OCI-LY3 (cell line): ENCODE measurements at regions not wholly inside any gene's neighbourhood (a gene's known extent, or its start where the extent isn't known, plus 50 kb on each side); places are given as distances from the start of the nearest gene placed in this dataset.

Experiments used
- H2AFZ ChIP-seq: fragments of 200-600, 300-600 bp; shearing (Covaris generic); 2 replicates; pipeline ENCODE4 v1.6.0; 2014; ENCODE audit warnings: antibody characterized with exemption, low read depth, low read length
- H3K27ac ChIP-seq: fragments of 200-600, 300-600 bp; sonication (generic); 2 replicates; pipeline ENCODE4 v1.5.1; 2014; ENCODE audit warnings: mild to moderate bottlenecking, low read length, moderate library complexity, mixed read lengths
- H3K27me3 ChIP-seq: fragments of 200-600, 300-600 bp; sonication (generic); 2 replicates; pipeline ENCODE4 v1.6.1; 2014; ENCODE audit warnings: low read depth, low read length, mixed read lengths
- H3K36me3 ChIP-seq: fragments of 200-600, 300-600 bp; sonication (generic); replicated peaks from 2 replicates; pipeline ENCODE3; 2014; ENCODE audit warnings: low read depth, low read length, mixed read lengths
- H3K4me1 ChIP-seq: fragments of 300-600, 200-600 bp; sonication (generic); 2 replicates; pipeline ENCODE4 v1.6.1; 2014; ENCODE audit warnings: low read length, mixed read lengths
- H3K4me2 ChIP-seq: fragments of 200-600, 300-600 bp; sonication (generic); 2 replicates; pipeline ENCODE4 v1.6.1; 2014; ENCODE audit warnings: low read length, mixed read lengths
- H3K4me3 ChIP-seq: fragments of 300-600, 200-600 bp; sonication (generic); 2 replicates; pipeline ENCODE4 v1.5.1; 2014; ENCODE audit warnings: antibody characterized with exemption, mild to moderate bottlenecking, low read length, moderate library complexity
- H3K79me2 ChIP-seq: fragments of 300-600, 200-600 bp; shearing (Covaris generic); 2 replicates; pipeline ENCODE4 v1.6.1; 2014; ENCODE audit warnings: mild to moderate bottlenecking, low read length, mixed read lengths
- H3K9ac ChIP-seq: fragments of 300-600, 200-600 bp; shearing (Covaris generic); 2 replicates; pipeline ENCODE4 v1.6.0; 2014; ENCODE audit warnings: mild to moderate bottlenecking, low read length, moderate library complexity
- H3K9me3 ChIP-seq: fragments of 200-600, 300-600 bp; shearing (Covaris generic); 2 replicates; pipeline ENCODE4 v1.6.1; 2014; ENCODE audit warnings: low read length, mixed read lengths; ENCODE audit not compliant: insufficient read depth
- H4K20me1 ChIP-seq: fragments of 200-600, 300-600 bp; sonication (generic); 2 replicates; pipeline ENCODE4 v1.6.1; 2016; ENCODE audit warnings: low read length, mixed read lengths; ENCODE audit not compliant: insufficient read depth
- CTCF ChIP-seq: fragments of 200-600, 300-600 bp; sonication (generic); IDR thresholded peaks from 2 replicates; pipeline ENCODE4 v1.5.1; 2014; ENCODE audit warnings: antibody characterized with exemption, low read length, low read depth
- EZH2phosphoT487 ChIP-seq: fragments of 200-600 bp; shearing (Covaris generic); IDR thresholded peaks from 2 replicates; pipeline ENCODE4 v1.6.1; 2018; ENCODE audit warnings: antibody characterized with exemption, mixed run types, low read depth

GRCh38 chr5:164580155-164580554 is 1074.7 kb downstream of the MAT2B start:
- Histone ChIP-seq H3K36me3 (no peaks in the 10 kb centered on the region), H3K79me2 (no peaks in the 10 kb centered on the region), H3K27ac (no peak overlapping the region), H3K4me3 (no peak overlapping the region), H4K20me1 (no peaks in the 10 kb centered on the region), H2AFZ (no peak overlapping the region), H3K4me2 (no peak overlapping the region), H3K27me3 (no peaks in the 10 kb centered on the region), H3K4me1 (no peaks in the 10 kb centered on the region), H3K9me3 (no peaks in the 10 kb centered on the region), H3K9ac (no peak overlapping the region)
- no peak for TF ChIP-seq EZH2phosphoT487
- TF ChIP-seq CTCF: no peak

GRCh38 chr5:164581889-164582288 is 1076.5 kb downstream of the MAT2B start:
- H3K27me3 ChIP-seq: no peaks in the 10 kb centered on the region
- TF ChIP-seq CTCF (no peak), EZH2phosphoT487 (no peak)
- H3K4me3 ChIP-seq: no peak overlapping the region
- no peak overlapping the region for H3K4me2 ChIP-seq
- H3K4me1 ChIP-seq: no peaks in the 10 kb centered on the region
- H3K9me3 ChIP-seq: no peaks in the 10 kb centered on the region
- no peaks in the 10 kb centered on the region for H3K79me2 ChIP-seq
- no peak overlapping the region for H2AFZ ChIP-seq
- H4K20me1 ChIP-seq: no peaks in the 10 kb centered on the region
- H3K27ac ChIP-seq: no peak overlapping the region
- no peak overlapping the region for H3K9ac ChIP-seq
- no peaks in the 10 kb centered on the region for H3K36me3 ChIP-seq

GRCh38 chr5:164593982-164594381 is 1088.6 kb downstream of the MAT2B start:
- TF ChIP-seq CTCF (no peak), EZH2phosphoT487 (no peak)
- H3K79me2 ChIP-seq: no peaks in the 10 kb centered on the region

GRCh38 chr5:164597293-164597900 is 1092.0 kb downstream of the MAT2B start:
- no peaks in the 10 kb centered on the region for H3K36me3 ChIP-seq
- no peaks in the 10 kb centered on the region for H3K9me3 ChIP-seq
- H2AFZ ChIP-seq: no peak overlapping the region
- H3K4me1 ChIP-seq: no peaks in the 10 kb centered on the region
- TF ChIP-seq CTCF (peak; percentile 58), EZH2phosphoT487 (no peak)
- H4K20me1 ChIP-seq: no peaks in the 10 kb centered on the region
- H3K79me2 ChIP-seq: no peaks in the 10 kb centered on the region
- H3K27ac ChIP-seq: no peak overlapping the region
- no peak overlapping the region for H3K9ac ChIP-seq
- no peak overlapping the region for H3K4me2 ChIP-seq
- no peak overlapping the region for H3K4me3 ChIP-seq
- no peaks in the 10 kb centered on the region for H3K27me3 ChIP-seq

More at GRCh38 chr5:164593982-164594381, 1088.6 kb downstream of the MAT2B start:
- H4K20me1 ChIP-seq: no peaks in the 10 kb centered on the region
- H3K27ac ChIP-seq: no peak overlapping the region
- no peak overlapping the region for H2AFZ ChIP-seq
- no peaks in the 10 kb centered on the region for H3K36me3 ChIP-seq
- no peak overlapping the region for H3K4me2 ChIP-seq
- no peak overlapping the region for H3K9ac ChIP-seq
- H3K4me3 ChIP-seq: no peak overlapping the region
- no peaks in the 10 kb centered on the region for H3K27me3 ChIP-seq
- H3K9me3 ChIP-seq: no peaks in the 10 kb centered on the region
- H3K4me1 ChIP-seq: no peaks in the 10 kb centered on the region
